ENCODE measurements at regions not wholly inside any gene's neighbourhood (a gene's known extent, or its start where the extent isn't known, plus 50 kb on each side); places are given as distances from the start of the nearest gene placed in this dataset.

DNA sequence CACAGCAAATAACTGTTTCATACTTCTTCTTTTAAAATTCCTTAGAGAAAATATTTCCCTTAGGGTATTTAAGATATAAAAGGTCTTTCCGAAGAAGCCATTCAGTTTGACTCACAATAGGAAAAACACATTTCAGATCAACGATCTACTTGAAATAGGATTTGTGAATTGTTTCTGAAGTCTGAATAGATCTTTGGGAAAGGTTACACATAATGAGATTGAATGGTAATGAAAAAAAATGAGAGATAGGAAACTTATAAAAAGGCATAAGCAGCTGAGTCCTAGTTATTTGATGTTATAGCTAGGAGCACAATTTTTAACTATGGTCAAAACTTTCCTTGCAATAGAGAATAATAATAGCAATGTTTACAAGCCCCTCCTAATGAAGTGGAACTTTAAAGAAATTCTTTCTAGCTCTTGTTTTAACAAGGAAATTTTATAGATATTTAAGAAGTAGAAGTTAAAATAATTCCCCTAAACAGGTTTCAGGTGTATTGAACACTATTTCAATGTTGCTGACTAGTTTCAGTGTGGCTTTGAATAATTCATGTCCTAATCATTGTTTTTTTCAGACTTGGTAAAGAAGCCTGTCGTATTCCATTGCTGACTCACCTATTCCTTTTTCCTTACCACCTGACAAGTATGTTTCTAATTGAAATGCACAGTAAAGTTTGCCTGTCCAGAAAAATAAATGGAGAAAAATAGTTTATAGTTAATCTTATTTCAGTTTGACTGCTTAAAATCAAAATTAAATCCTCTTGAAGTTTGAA is 89.1 kb downstream of the PCDH18 start:
- TF ChIP-seq POLR2A (IDR thresholded peaks at IDR 0.05), result no peak
- no peak for TF ChIP-seq POLR2AphosphoS5 (IDR thresholded peaks at IDR 0.05)
- no peak for TF ChIP-seq CTCF (IDR thresholded peaks at IDR 0.05)
- TF ChIP-seq EP300 (IDR thresholded peaks at IDR 0.05), result no peak
- Histone ChIP-seq H3K9me3 (no peaks in the 10 kb centered on the region), H3K4me1 (no peaks in the 10 kb centered on the region), H3K36me3 (no peaks in the 10 kb centered on the region), H3K27ac (no peak overlapping the region), H3K4me3 (no peak overlapping the region), H3K27me3 (no peaks in the 10 kb centered on the region)
- 76 to 83% (median 81%) methylated on average over 3 of the region's 3 CpGs for WGBS, 5 donors
- intact Hi-C loops (cut with DNase I; ENCODE audit: low total_unique reads), result no loop called here
- DNase-seq, result no peak

- TF ChIP-seq CTCF (IDR thresholded peaks at IDR 0.05) (no peak), EP300 (IDR thresholded peaks at IDR 0.05) (no peak), POLR2A (IDR thresholded peaks at IDR 0.05) (no peak), POLR2AphosphoS5 (IDR thresholded peaks at IDR 0.05) (no peak)
- Histone ChIP-seq H3K36me3 (no peaks in the 10 kb centered on the region), H3K4me1 (no peaks in the 10 kb centered on the region), H3K27ac (no peak overlapping the region), H3K4me3 (no peak overlapping the region), H3K9me3 (peaks cover 0 to 10% (median 0%) of the 10 kb centered on the region in 4 donors), H3K27me3 (no peaks in the 10 kb centered on the region)
- peak in 1 of 2 donors; percentile 7 for DNase-seq
- intact Hi-C loops (cut with DNase I; ENCODE audit: low total_unique reads), result no loop called here
- WGBS, 5 donors, result 52 to 69% (median 58%) methylated on average over 2 of the region's 2 CpGs
These were observed 99.6 kb downstream of the PCDH18 start for GRCh38 chr4:137432446-137433311.

DNA sequence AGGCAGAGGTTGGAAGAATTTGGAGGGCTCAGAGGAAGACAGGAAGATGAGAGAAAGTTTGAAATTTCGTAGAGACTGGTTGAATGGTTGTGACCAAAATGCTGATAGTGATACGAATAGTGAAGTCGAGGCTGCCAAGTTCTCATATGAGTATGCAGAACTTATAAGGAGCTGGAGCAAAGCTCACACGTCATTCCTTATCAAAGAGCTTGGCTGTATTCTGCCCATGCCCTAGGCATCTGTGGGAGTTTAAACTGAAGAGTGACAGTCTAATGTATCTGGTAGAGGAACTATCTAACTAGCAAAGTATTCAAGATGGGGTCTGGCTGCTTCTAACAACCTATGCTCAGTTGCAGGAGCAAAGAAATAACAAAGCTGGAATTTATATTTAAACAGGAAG is 102.1 kb downstream of the PCDH18 start:
- Histone ChIP-seq H3K4me3 (no peak overlapping the region), H3K36me3 (no peaks in the 10 kb centered on the region), H3K9me3 (peaks cover 0 to 10% (median 0%) of the 10 kb centered on the region in 4 donors), H3K27me3 (no peaks in the 10 kb centered on the region), H3K4me1 (no peaks in the 10 kb centered on the region), H3K27ac (no peak overlapping the region)
- WGBS, 5 donors, result 69 to 75% (median 70%) methylated on average over 4 of the region's 4 CpGs
- no peak for DNase-seq
- TF ChIP-seq CTCF (IDR thresholded peaks at IDR 0.05) (no peak), POLR2AphosphoS5 (IDR thresholded peaks at IDR 0.05) (no peak), EP300 (IDR thresholded peaks at IDR 0.05) (no peak), POLR2A (IDR thresholded peaks at IDR 0.05) (no peak)
- intact Hi-C loops (cut with DNase I; ENCODE audit: low total_unique reads), result no loop called here

- Histone ChIP-seq H3K4me1 (no peaks in the 10 kb centered on the region), H3K4me3 (no peak overlapping the region), H3K36me3 (no peaks in the 10 kb centered on the region), H3K9me3 (peaks cover 0 to 14% (median 0%) of the 10 kb centered on the region in 4 donors), H3K27ac (no peak overlapping the region), H3K27me3 (no peaks in the 10 kb centered on the region)
- TF ChIP-seq POLR2AphosphoS5 (IDR thresholded peaks at IDR 0.05), result no peak
- TF ChIP-seq CTCF (IDR thresholded peaks at IDR 0.05), result no peak
- no peak for TF ChIP-seq POLR2A (IDR thresholded peaks at IDR 0.05)
- no peak for TF ChIP-seq EP300 (IDR thresholded peaks at IDR 0.05)
- 73 to 91% (median 88%) methylated on average over 3 of the region's 3 CpGs for WGBS, 5 donors
- DNase-seq, result no peak
- intact Hi-C loops (cut with DNase I; ENCODE audit: low total_unique reads), result no loop called here
These were observed 104.9 kb downstream of the PCDH18 start for GRCh38 chr4:137427411-137427810.

Data from stomach (tissue), 8 donors.